GM12873 (cell line): ENCODE measurements at regions not wholly inside any gene's neighbourhood (a gene's known extent, or its start where the extent isn't known, plus 50 kb on each side); places are given as distances from the start of the nearest gene placed in this dataset.

Experiments
- TF ChIP-seq, protein P1 (sequence below): IDR thresholded peaks from 2 replicates; pipeline ENCODE4 v1.5.1; 2012; ENCODE audit warnings: low read depth, mild to moderate bottlenecking, moderate library complexity, low read length, control low read depth; ENCODE audit not compliant: insufficient read depth; ENCODE audit errors: missing control alignments

DNA sequence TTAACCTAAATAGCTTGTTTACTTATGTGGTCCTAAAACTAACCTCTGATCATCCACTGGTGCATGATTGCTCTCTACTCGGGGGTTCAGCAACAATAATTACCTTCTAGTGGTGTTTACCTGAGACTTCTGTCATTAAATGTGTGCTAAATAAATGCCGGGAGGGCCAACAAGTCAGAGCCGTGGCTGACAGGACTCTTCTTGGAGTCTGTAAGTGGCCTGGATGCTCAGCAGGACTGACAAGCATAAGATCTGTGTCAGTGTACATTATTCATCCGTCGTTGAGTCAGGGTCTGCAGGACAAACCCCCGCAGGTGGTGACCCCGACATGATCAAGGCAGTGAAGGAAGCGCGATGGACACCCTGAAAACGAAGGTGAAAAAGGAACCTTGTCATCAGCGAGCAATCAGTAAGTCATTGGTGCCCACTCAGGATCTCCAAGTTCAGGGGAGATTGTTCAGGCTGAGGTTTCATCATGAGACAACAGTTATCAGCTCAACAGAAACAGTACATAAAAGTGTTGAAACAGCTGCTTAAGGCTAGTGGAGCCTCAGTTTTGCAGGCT lies 1466.9 kb downstream of the UQCRFS1 start:
- TF ChIP-seq, protein P1, sequence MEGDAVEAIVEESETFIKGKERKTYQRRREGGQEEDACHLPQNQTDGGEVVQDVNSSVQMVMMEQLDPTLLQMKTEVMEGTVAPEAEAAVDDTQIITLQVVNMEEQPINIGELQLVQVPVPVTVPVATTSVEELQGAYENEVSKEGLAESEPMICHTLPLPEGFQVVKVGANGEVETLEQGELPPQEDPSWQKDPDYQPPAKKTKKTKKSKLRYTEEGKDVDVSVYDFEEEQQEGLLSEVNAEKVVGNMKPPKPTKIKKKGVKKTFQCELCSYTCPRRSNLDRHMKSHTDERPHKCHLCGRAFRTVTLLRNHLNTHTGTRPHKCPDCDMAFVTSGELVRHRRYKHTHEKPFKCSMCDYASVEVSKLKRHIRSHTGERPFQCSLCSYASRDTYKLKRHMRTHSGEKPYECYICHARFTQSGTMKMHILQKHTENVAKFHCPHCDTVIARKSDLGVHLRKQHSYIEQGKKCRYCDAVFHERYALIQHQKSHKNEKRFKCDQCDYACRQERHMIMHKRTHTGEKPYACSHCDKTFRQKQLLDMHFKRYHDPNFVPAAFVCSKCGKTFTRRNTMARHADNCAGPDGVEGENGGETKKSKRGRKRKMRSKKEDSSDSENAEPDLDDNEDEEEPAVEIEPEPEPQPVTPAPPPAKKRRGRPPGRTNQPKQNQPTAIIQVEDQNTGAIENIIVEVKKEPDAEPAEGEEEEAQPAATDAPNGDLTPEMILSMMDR = no peak

DNA sequence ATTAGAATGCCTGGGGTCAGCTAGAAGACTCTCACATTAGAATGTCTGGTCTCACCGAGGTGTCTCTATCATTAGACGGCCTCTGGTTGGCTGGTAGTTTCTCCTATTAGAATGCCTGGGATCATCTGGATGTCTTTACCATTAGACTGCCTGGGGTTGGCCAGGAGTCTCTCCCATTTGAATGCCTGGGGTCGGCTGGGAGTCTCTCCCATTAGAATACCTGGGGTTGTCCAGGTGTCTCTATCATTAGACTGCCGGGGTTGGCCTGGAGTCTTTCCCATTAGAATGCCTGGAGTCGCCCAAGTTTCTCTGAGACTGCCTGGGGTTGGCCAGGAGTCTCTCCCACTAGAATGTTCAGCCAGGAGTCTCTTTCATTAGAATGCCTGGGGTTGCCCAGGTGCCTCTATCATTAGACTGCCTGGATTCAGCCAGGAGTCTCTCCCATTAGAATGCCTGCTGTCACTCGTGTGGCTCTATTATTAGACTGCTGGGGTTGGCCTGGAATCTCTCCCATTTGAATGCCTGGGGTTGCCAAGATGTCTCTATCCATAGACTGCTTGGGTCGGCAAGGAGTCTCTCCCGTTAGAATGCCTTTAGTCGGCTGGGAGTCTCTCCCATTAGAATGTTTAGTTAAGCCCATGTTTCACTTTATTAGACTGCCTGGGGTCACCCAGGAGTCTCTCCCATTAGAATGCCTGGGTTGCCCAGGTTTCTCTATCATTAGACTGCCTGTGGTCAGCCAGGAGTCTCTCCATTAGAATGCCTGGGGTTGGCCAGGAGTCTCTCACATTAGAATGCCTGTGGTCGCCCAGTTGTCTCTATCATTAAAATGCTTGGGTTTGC lies 1467.8 kb downstream of the UQCRFS1 start:
- TF ChIP-seq, protein P1 = no peak

DNA sequence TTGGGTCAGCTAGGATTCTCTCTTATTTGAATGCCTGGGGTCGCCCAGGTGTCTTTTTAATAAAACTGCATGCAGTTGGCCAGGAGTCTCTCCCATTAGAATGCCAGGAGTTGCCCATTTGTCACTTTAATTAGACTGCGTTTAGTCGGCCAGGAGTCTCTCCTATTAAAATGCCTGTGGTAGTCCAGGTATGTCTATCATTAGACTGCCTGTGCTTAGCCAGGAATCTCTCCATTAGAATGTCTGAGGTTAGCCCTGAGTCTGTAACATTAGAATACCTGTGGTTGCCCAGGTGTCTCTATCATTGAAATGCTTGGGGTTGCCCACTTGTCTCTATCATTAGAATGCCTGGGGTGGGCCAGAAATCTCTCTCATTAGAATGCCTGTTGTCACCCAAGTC lies 1470.9 kb downstream of the UQCRFS1 start:
- TF ChIP-seq, protein P1 = no peak

DNA sequence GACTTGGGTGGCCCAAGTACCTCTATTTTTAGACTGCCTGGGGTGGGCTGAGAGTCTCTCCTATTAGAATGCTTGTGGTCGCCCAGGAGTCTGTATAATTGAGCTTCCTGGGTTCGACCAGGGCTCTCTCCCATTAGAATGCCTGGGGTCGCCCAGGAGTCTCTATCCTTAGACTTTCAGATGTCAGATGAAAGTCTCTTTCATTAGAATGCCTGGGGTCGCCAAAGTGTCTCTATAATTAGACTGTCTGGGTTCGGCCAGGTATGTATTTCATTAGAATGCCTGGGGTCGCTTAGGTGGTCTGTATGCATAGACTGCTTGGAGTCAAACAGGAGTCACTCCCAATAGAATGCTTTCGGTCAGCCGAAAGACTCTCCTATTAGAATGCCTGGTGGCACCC lies 1471.7 kb downstream of the UQCRFS1 start:
- TF ChIP-seq, protein P1 = no peak

DNA sequence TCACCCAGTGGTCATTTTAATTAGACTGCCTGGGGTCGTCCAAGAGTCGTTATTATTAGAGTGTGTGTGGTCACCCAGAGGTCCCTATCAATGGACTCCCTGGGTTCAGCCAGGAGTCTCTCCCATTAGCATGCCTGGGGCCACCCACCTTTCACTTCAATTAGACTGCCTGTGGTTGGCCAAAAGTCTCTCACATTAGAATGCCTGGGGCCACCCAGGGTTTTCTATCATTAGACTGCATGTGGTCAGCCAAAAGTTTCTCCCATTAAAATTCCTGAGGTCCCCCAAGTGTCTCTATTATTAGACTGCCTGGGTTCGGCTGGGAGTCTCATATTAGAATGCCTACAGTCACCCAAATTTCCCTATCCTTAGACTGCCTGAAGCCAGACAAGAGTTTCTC lies 1472.6 kb downstream of the UQCRFS1 start:
- TF ChIP-seq, protein P1 = no peak

DNA sequence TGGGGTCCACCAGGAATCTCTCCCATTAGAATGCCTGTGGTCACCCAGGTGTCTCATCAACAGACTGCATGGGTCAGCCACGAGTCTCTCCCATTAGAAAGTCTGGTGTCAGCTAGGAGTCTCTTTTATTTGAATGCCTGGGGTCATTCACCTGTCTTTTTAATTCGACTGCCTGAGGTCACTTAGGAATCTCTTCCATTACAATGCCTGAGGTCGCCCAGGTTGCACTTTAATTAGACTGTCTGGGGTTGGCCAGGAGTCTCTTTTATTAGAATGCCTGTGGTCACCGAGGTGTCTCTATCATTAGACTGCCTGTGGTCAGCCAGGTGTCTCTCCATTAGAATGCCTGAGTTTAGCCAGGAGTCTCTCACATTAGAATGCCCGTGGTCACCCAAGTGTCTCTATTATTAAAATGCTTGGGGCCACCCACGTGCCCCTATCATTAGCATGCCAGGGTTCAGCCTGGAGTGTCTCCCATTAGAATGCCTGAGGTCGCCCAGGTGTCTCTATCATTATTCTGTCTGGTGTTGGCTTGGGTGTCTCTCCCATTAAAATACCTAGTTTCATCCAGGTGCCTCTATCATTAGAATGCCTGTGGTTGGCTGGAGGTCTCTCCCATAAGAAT lies 1474.3 kb downstream of the UQCRFS1 start:
- TF ChIP-seq, protein P1 = no peak

DNA sequence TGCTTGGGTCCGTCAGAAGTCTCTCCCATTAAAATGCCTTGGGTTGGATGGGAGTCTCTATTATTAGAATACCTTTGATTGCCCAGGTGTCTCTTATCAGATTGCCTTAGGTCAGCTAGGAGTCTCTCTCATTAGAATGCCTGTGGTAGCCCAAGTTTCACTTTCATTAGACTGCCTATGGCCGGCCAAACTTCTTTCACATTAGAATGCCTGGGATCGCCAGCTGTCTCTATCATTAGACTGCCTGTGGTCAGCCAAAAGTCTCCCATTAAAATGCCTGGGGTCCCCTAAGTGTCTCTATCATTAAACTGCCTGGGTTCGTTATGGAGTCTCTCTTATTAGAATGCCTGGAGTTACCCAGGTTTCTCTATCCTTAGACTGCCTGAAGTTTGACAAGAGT lies 1476.7 kb downstream of the UQCRFS1 start:
- TF ChIP-seq, protein P1 = no peak
